Breast epithelium (tissue), 3 donors: ENCODE measurements at regions not wholly inside any gene's neighbourhood (a gene's known extent, or its start where the extent isn't known, plus 50 kb on each side); places are given as distances from the start of the nearest gene placed in this dataset.

Experiments
- CTCF ChIP-seq, 3 donors: fragments of 450-650 bp; IDR thresholded peaks; one replicate each; pipeline ENCODE4 v1.5.1; 2016 to 2017; ENCODE audit warnings: antibody characterized with exemption in 3 of 3, mild to moderate bottlenecking in 3 of 3, moderate library complexity in 3 of 3
- POLR2A ChIP-seq: fragments of 450-650 bp; IDR thresholded peaks from one replicate; pipeline ENCODE4 v1.6.1; 2016; ENCODE audit warnings: antibody characterized with exemption, mild to moderate bottlenecking, moderate library complexity

DNA sequence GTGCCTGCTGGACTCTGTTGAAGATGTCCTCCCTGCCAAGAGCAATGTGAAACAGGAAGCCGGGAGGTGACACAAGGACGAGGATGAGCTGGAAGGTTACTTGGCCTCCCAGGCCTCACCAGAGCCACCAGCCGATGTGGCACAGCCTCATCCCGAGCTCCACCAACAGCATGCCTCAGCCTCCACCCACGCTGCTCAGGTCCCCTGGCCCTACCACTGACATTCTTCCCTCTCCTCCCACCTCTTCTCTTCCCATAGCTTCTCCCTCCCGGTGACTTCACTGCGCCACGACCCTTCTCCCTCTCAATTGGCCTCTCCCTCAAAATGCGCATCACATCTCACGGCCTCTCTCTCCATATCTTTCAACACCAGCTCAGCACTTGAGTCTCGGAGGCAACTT is 249.9 kb downstream of the SKAP2 start:
- no peak for TF ChIP-seq CTCF (IDR thresholded peaks at IDR 0.05)
- TF ChIP-seq POLR2A = no peak
